ENCODE measurements at regions not wholly inside any gene's neighbourhood (a gene's known extent, or its start where the extent isn't known, plus 50 kb on each side); places are given as distances from the start of the nearest gene placed in this dataset.

DNA sequence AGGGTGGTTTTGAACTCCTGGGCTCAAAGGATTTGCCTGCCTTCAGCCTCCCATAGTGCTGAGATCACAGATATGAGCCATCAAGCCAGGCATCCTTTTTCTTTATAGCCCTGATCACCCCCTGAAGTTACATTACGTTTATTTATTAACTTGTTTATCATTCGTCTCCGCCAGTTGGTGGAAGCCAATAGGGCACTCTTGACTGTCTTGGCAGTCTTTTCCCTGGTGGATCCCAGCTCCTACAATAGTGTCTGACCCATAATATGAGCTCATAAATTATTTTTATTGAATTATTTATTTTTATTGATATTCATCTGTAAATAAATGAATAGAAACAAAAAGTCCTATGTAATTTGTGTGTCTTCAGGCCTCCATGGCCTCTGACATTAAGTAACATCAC lies 484.3 kb upstream of the FAT1 start:
- no peaks in the 10 kb centered on the region for H3K4me1 ChIP-seq (ENCODE audit: control extremely low read depth in 1 of 4, control insufficient read depth in 4 of 4, insufficient read depth in 4 of 4, low read length in 3 of 4)
- no peak overlapping the region for H3K27ac ChIP-seq (ENCODE audit: insufficient read depth in 1 of 2, low read depth in 1 of 2, low read length in 2 of 2, poor library complexity in 1 of 2, severe bottlenecking in 2 of 2)
- no peaks in the 10 kb centered on the region for H3K27me3 ChIP-seq (replicated peaks in 2 of 5; ENCODE audit: control insufficient read depth in 4 of 5, insufficient read depth in 5 of 5, low read length in 4 of 5)
- no peaks in the 10 kb centered on the region for H3K36me3 ChIP-seq (ENCODE audit: control insufficient read depth in 4 of 4, insufficient read depth in 4 of 4, low read length in 3 of 4)
- no peaks in the 10 kb centered on the region for H3K9me3 ChIP-seq (ENCODE audit: control extremely low read depth in 1 of 5, control insufficient read depth in 4 of 5, insufficient read depth in 2 of 5, low read depth in 1 of 5, low read length in 4 of 5)
- no peak for DNase-seq
- WGBS (ENCODE audit: insufficient coverage): 92% methylated on average over 3 of the region's 3 CpGs
- no peak overlapping the region for H3K4me3 ChIP-seq (ENCODE audit: control insufficient read depth in 1 of 7, extremely low read depth in 1 of 7, insufficient read depth in 4 of 7, low read depth in 2 of 7, low read length in 6 of 7)
- ChIA-PET POLR2A (no interaction called here), CTCF (no interaction called here)

DNA sequence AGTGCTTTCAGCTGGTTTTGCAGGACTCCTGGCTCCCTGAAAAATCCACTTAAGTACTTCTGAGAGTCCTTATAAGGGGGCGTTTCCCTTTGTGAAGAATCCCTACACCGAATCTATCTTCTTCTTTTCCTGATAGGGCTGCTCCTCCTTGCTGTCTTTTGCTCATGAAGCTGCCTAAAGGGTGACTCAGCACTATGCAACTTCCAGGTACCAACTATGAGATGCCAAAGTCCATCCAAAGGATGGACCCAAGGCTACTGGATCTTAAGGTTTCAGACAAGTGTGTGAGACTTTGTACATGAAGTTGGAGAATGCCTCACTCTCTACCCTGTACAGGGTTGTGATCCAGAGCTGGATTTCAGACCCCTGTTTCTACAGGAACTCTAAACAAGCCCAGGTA lies 485.0 kb upstream of the FAT1 start:
- WGBS (ENCODE audit: insufficient coverage): 84% methylated on average over 2 of the region's 2 CpGs

DNA sequence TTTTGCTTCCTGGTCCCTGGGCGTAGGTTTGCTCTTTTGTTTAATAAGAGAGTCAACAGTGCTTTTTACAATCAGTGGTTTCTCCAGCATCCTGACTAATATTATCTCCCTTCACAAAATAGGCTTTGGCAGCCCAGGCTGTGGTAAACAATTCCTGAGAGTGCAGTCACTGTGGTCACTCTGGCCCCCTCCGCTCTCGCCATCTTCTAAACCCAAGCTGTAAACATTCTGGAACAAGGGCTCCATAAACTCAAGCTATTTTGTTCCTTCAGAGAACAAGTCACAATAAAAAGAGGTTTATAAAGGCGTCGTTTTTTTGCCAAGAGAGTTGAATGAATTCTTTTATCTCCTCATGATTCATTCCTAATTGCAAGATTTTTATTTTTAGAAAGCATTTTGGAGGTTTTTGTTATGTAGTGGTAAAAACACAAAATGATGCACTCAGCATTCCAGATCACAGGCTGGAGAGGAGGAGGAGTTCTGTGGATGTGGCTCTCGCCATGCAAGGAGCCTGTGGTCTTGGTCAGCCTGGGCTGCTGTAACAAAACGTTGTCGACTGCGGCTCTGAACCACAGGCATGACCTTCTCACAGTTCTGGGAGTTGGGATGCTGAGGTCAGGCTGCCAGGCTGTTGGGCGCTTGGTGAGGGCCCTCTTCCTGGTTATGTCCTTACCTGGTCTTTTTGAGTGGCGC lies 486.4 kb upstream of the FAT1 start:
- ChIA-PET CTCF (no interaction called here), POLR2A (no interaction called here)
- Histone ChIP-seq H3K36me3 (ENCODE audit: control insufficient read depth in 4 of 4, insufficient read depth in 4 of 4, low read length in 3 of 4) (no peaks in the 10 kb centered on the region), H3K9me3 (ENCODE audit: control extremely low read depth in 1 of 5, control insufficient read depth in 4 of 5, insufficient read depth in 2 of 5, low read depth in 1 of 5, low read length in 4 of 5) (no peaks in the 10 kb centered on the region), H3K27me3 (replicated peaks in 2 of 5; ENCODE audit: control insufficient read depth in 4 of 5, insufficient read depth in 5 of 5, low read length in 4 of 5) (no peaks in the 10 kb centered on the region), H3K4me3 (ENCODE audit: control insufficient read depth in 1 of 7, extremely low read depth in 1 of 7, insufficient read depth in 4 of 7, low read depth in 2 of 7, low read length in 6 of 7) (no peak overlapping the region), H3K27ac (ENCODE audit: insufficient read depth in 1 of 2, low read depth in 1 of 2, low read length in 2 of 2, poor library complexity in 1 of 2, severe bottlenecking in 2 of 2) (no peak overlapping the region), H3K4me1 (ENCODE audit: control extremely low read depth in 1 of 4, control insufficient read depth in 4 of 4, insufficient read depth in 4 of 4, low read length in 3 of 4) (no peaks in the 10 kb centered on the region)
- WGBS (ENCODE audit: insufficient coverage): 93% methylated on average over 8 of the region's 11 CpGs
- DNase-seq: no peak

More for the DNA sequence above, 485.0 kb upstream of the FAT1 start:
- ChIA-PET CTCF (no interaction called here), POLR2A (no interaction called here)
- DNase-seq: no peak
- no peak overlapping the region for H3K27ac ChIP-seq (ENCODE audit: insufficient read depth in 1 of 2, low read depth in 1 of 2, low read length in 2 of 2, poor library complexity in 1 of 2, severe bottlenecking in 2 of 2)
- H3K9me3 ChIP-seq (ENCODE audit: control extremely low read depth in 1 of 5, control insufficient read depth in 4 of 5, insufficient read depth in 2 of 5, low read depth in 1 of 5, low read length in 4 of 5): no peaks in the 10 kb centered on the region
- no peak overlapping the region for H3K4me3 ChIP-seq (ENCODE audit: control insufficient read depth in 1 of 7, extremely low read depth in 1 of 7, insufficient read depth in 4 of 7, low read depth in 2 of 7, low read length in 6 of 7)
- H3K27me3 ChIP-seq (replicated peaks in 2 of 5; ENCODE audit: control insufficient read depth in 4 of 5, insufficient read depth in 5 of 5, low read length in 4 of 5): no peaks in the 10 kb centered on the region
- H3K36me3 ChIP-seq (ENCODE audit: control insufficient read depth in 4 of 4, insufficient read depth in 4 of 4, low read length in 3 of 4): no peaks in the 10 kb centered on the region
- no peaks in the 10 kb centered on the region for H3K4me1 ChIP-seq (ENCODE audit: control extremely low read depth in 1 of 4, control insufficient read depth in 4 of 4, insufficient read depth in 4 of 4, low read length in 3 of 4)

DNA sequence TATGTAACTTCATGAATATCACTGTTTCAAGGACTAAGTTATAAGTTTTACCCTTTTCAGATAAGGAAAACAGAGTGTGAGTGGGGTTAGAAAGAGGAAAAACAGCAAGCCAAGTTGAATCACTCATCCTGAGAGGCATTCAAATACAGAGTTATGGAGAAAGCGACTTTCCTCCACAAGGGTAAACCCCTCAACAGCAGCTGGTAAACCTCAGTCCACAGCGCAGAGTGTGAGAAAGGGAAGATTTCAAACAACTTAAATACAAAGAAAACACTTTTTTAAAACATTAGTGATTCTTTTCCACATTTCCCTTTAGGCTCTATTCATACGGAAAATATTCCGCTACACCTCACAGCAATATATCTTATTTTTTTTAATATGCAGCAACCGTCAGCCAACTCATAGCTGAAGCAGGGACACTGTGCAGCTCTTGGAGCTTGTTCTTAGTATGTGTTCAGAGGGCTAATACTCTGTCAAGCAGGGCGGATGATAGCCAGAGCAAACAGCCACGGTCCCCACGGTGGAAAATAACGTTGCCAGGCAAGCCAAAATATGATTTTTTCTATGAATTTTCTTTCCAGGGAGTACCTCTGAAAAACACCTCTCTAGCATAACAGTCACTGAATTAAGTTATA lies 488.9 kb upstream of the FAT1 start:
- H3K27ac ChIP-seq (ENCODE audit: insufficient read depth in 1 of 2, low read depth in 1 of 2, low read length in 2 of 2, poor library complexity in 1 of 2, severe bottlenecking in 2 of 2): no peak overlapping the region
- WGBS (ENCODE audit: insufficient coverage): 87% methylated on average over 6 of the region's 9 CpGs
- no peaks in the 10 kb centered on the region for H3K9me3 ChIP-seq (ENCODE audit: control extremely low read depth in 1 of 5, control insufficient read depth in 4 of 5, insufficient read depth in 2 of 5, low read depth in 1 of 5, low read length in 4 of 5)
- CTCF ChIA-PET: no interaction called here
- H3K27me3 ChIP-seq (replicated peaks in 2 of 5; ENCODE audit: control insufficient read depth in 4 of 5, insufficient read depth in 5 of 5, low read length in 4 of 5): no peaks in the 10 kb centered on the region
- no peak for DNase-seq
- H3K36me3 ChIP-seq (ENCODE audit: control insufficient read depth in 4 of 4, insufficient read depth in 4 of 4, low read length in 3 of 4): no peaks in the 10 kb centered on the region
- POLR2A ChIA-PET: no interaction called here
- no peak overlapping the region for H3K4me3 ChIP-seq (ENCODE audit: control insufficient read depth in 1 of 7, extremely low read depth in 1 of 7, insufficient read depth in 4 of 7, low read depth in 2 of 7, low read length in 6 of 7)
- H3K4me1 ChIP-seq (ENCODE audit: control extremely low read depth in 1 of 4, control insufficient read depth in 4 of 4, insufficient read depth in 4 of 4, low read length in 3 of 4): no peaks in the 10 kb centered on the region

DNA sequence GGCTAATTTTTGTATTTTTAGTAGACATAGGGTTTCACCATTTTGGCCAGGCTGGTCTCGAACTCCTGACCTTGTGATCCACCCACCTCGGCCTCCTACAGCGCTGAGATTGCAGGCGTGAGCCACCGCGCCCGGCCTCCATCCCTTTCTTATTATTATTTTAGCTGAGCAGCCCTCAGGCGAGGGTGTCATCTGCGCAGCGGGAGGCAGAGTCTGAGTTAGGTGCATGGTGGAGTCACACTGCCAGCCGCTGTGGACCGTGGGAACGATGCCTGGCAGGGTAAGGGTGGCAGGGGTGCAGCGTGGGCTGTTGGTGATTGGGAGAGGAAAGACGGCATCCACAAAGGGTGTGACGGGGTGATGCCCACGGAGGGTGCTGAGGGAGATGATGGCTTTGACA lies 491.8 kb upstream of the FAT1 start:
- CTCF ChIA-PET: no interaction called here
- POLR2A ChIA-PET: no interaction called here
- Histone ChIP-seq H3K4me3 (ENCODE audit: control insufficient read depth in 1 of 7, extremely low read depth in 1 of 7, insufficient read depth in 4 of 7, low read depth in 2 of 7, low read length in 6 of 7) (no peak overlapping the region), H3K27me3 (replicated peaks in 2 of 5; ENCODE audit: control insufficient read depth in 4 of 5, insufficient read depth in 5 of 5, low read length in 4 of 5) (no peaks in the 10 kb centered on the region), H3K9me3 (ENCODE audit: control extremely low read depth in 1 of 5, control insufficient read depth in 4 of 5, insufficient read depth in 2 of 5, low read depth in 1 of 5, low read length in 4 of 5) (no peaks in the 10 kb centered on the region), H3K4me1 (ENCODE audit: control extremely low read depth in 1 of 4, control insufficient read depth in 4 of 4, insufficient read depth in 4 of 4, low read length in 3 of 4) (no peaks in the 10 kb centered on the region), H3K36me3 (ENCODE audit: control insufficient read depth in 4 of 4, insufficient read depth in 4 of 4, low read length in 3 of 4) (no peaks in the 10 kb centered on the region), H3K27ac (ENCODE audit: insufficient read depth in 1 of 2, low read depth in 1 of 2, low read length in 2 of 2, poor library complexity in 1 of 2, severe bottlenecking in 2 of 2) (no peak overlapping the region)
- 96% methylated on average over 14 of the region's 17 CpGs for WGBS (ENCODE audit: insufficient coverage)
- no peak for DNase-seq

DNA sequence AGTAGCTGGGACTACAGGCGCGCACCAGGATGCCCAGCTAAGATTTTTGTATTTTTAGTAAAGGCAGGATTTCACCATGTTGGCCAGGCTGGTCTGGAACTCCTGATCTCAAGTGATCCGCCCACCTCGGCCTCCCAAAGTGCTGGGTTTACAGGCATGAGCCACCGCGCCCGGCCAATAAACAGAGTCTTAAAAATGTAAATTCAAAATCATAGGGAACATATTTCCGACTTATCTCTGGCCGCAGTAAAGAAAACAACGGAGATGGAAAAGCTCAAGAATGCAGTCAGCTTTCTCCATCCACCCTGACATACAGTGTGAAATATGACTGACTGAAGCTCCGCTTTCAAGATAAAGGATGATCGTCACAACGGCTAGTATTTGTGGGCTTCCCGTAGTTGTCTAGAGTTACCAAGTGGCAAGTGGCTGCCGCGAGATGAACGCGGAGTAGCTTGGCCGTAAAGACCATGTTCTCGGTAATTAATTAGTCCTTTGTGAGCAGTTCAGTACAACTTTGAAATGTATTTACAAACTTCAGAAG lies 495.1 kb upstream of the FAT1 start:
- no peaks in the 10 kb centered on the region for H3K4me1 ChIP-seq (ENCODE audit: control extremely low read depth in 1 of 4, control insufficient read depth in 4 of 4, insufficient read depth in 4 of 4, low read length in 3 of 4)
- no peak overlapping the region for H3K4me3 ChIP-seq (ENCODE audit: control insufficient read depth in 1 of 7, extremely low read depth in 1 of 7, insufficient read depth in 4 of 7, low read depth in 2 of 7, low read length in 6 of 7)
- CTCF ChIA-PET: no interaction called here
- no peaks in the 10 kb centered on the region for H3K27me3 ChIP-seq (replicated peaks in 2 of 5; ENCODE audit: control insufficient read depth in 4 of 5, insufficient read depth in 5 of 5, low read length in 4 of 5)
- no peaks in the 10 kb centered on the region for H3K36me3 ChIP-seq (ENCODE audit: control insufficient read depth in 4 of 4, insufficient read depth in 4 of 4, low read length in 3 of 4)
- DNase-seq: no peak
- POLR2A ChIA-PET: interaction anchor here (0.6 kb wide), 1 partner anchor 68 kb away, joined by 3 read pairs; no protein-coding TSS in a partner anchor
- 95% methylated on average over 17 of the region's 20 CpGs for WGBS (ENCODE audit: insufficient coverage)
- H3K27ac ChIP-seq (ENCODE audit: insufficient read depth in 1 of 2, low read depth in 1 of 2, low read length in 2 of 2, poor library complexity in 1 of 2, severe bottlenecking in 2 of 2): no peak overlapping the region
- no peaks in the 10 kb centered on the region for H3K9me3 ChIP-seq (ENCODE audit: control extremely low read depth in 1 of 5, control insufficient read depth in 4 of 5, insufficient read depth in 2 of 5, low read depth in 1 of 5, low read length in 4 of 5)

DNA sequence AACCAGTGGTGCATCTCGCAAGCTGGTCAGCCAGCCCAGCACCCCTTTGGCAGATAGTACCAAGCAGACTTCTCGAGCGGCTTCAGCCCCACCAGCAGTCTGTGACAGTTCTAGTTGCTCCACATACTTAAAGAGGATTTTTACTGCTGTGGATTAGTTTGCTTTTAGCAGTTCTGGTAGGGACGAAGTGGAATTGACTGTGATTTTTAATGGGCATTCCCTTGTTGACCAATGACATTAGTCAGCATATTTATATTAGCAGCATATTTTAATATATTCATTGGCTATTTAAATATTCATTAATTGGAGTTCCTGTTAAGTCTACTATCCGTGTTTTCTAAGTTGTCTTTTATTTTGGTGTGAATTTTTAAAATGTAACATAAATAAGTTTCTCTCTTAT lies 500.9 kb upstream of the FAT1 start:
- POLR2A ChIA-PET: no interaction called here
- 80% methylated on average over 1 of the region's 5 CpGs for WGBS (ENCODE audit: insufficient coverage)
- CTCF ChIA-PET: no interaction called here
- H3K27ac ChIP-seq (ENCODE audit: insufficient read depth in 1 of 2, low read depth in 1 of 2, low read length in 2 of 2, poor library complexity in 1 of 2, severe bottlenecking in 2 of 2): no peak overlapping the region
- no peaks in the 10 kb centered on the region for H3K9me3 ChIP-seq (ENCODE audit: control extremely low read depth in 1 of 5, control insufficient read depth in 4 of 5, insufficient read depth in 2 of 5, low read depth in 1 of 5, low read length in 4 of 5)
- H3K4me1 ChIP-seq (ENCODE audit: control extremely low read depth in 1 of 4, control insufficient read depth in 4 of 4, insufficient read depth in 4 of 4, low read length in 3 of 4): no peaks in the 10 kb centered on the region
- H3K36me3 ChIP-seq (ENCODE audit: control insufficient read depth in 4 of 4, insufficient read depth in 4 of 4, low read length in 3 of 4): no peaks in the 10 kb centered on the region
- no peaks in the 10 kb centered on the region for H3K27me3 ChIP-seq (replicated peaks in 2 of 5; ENCODE audit: control insufficient read depth in 4 of 5, insufficient read depth in 5 of 5, low read length in 4 of 5)
- H3K4me3 ChIP-seq (ENCODE audit: control insufficient read depth in 1 of 7, extremely low read depth in 1 of 7, insufficient read depth in 4 of 7, low read depth in 2 of 7, low read length in 6 of 7): no peak overlapping the region
- DNase-seq: no peak
